H1 (cell line): ENCODE measurements at regions not wholly inside any gene's neighbourhood (a gene's known extent, or its start where the extent isn't known, plus 50 kb on each side); places are given as distances from the start of the nearest gene placed in this dataset.
"Not testable (repeated sequence)": the region's sequence is repeated elsewhere in the genome, so short reads cannot be mapped to it uniquely, and the experiment has no call there.

Source experiments
- CEBPB ChIP-seq: IDR thresholded peaks from 2 replicates; pipeline ENCODE4 v1.6.1; 2012; ENCODE audit warnings: low read depth, low read length
- CHD2 ChIP-seq: IDR thresholded peaks from 2 replicates; pipeline ENCODE4 v1.6.1; 2012; ENCODE audit warnings: low read length, improper control_type of control experiment
- EZH2 ChIP-seq: fragments of 200-600 bp; sonication (generic); IDR thresholded peaks from 2 replicates; pipeline ENCODE4 v1.7.1; 2012; ENCODE audit warnings: low read depth, mild to moderate bottlenecking, moderate library complexity, low read length, inconsistent platforms; ENCODE audit not compliant: severe bottlenecking
- KDM5A ChIP-seq: fragments of 200-600 bp; IDR thresholded peaks from 2 replicates; pipeline ENCODE4 v1.7.1; 2012; ENCODE audit warnings: mild to moderate bottlenecking, low read length, inconsistent platforms, mixed read lengths
- POLR2A ChIP-seq, 2 experiments: IDR thresholded peaks; 1 replicate in 1 of 2; 2 replicates in 1 of 2; pipeline ENCODE4 v1.6.1; 2011; ENCODE audit warnings: low read depth in 2 of 2, low read length in 2 of 2, mild to moderate bottlenecking in 2 of 2; ENCODE audit errors: control extremely low read depth in 1 of 2
- TAF1 ChIP-seq: IDR thresholded peaks from 2 replicates; pipeline ENCODE4 v1.6.1; 2011; ENCODE audit warnings: mild to moderate bottlenecking, low read depth, low read length
- TF ChIP-seq, protein P1 (sequence below), 3 experiments: IDR thresholded peaks; 1 replicate in 2 of 3; 2 replicates in 1 of 3; pipeline versions ENCODE4 v1.5.1 to v1.6.1; 2011; ENCODE audit warnings: low read length in 3 of 3, mild to moderate bottlenecking in 3 of 3, inconsistent platforms in 2 of 3, low read depth in 1 of 3, moderate library complexity in 1 of 3; ENCODE audit not compliant: insufficient read depth in 1 of 3; ENCODE audit errors: control extremely low read depth in 1 of 3

DNA sequence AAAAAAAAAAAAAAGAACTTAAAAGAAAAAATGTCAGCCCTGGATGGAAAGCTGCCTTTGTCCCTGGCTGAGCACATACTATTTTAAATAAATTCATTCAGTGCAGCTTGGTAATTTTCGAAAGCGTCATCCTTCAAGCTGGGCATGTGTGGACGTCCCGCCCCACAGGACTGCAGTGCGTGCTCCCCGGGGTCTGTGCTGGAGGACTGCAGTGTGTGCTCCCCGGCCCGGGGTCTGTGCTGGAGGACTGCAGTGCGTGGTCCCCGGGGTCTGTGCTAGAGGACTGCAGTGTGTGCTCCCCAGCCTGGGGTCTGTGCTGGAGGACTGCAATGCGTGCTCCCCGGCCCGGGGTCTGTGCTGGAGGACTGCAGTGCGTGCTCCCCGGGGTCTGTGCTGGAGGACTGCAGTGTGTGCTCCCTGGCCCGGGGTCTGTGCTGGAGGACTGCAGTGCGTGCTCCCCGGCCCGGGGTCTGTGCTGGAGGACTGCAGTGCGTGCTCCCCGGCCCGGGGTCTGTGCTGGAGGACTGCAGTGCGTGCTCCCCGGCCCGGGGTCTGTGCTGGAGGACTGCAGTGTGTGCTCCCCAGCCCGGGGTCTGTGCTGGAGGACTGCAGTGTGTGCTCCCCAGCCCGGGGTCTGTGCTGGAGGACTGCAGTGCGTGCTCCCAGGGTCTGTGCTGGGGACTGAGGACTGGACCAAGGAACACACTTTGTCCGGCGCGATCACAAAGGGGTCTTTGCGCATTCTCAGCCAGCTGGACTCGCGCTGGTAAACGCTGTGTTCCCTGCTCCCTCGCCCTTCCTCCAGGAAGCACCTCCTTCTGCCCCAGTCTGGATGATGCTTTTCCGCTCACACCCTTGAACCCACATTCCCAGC lies 86.3 kb downstream of the CPN2 start:
- TF ChIP-seq CHD2; EZH2; CEBPB; KDM5A; POLR2A (IDR thresholded peaks at IDR 0.05; ENCODE audit: control extremely low read depth in 1 of 2, low read depth in 2 of 2, low read length in 2 of 2); TAF1: not testable (repeated sequence)
- TF ChIP-seq, protein P1, sequence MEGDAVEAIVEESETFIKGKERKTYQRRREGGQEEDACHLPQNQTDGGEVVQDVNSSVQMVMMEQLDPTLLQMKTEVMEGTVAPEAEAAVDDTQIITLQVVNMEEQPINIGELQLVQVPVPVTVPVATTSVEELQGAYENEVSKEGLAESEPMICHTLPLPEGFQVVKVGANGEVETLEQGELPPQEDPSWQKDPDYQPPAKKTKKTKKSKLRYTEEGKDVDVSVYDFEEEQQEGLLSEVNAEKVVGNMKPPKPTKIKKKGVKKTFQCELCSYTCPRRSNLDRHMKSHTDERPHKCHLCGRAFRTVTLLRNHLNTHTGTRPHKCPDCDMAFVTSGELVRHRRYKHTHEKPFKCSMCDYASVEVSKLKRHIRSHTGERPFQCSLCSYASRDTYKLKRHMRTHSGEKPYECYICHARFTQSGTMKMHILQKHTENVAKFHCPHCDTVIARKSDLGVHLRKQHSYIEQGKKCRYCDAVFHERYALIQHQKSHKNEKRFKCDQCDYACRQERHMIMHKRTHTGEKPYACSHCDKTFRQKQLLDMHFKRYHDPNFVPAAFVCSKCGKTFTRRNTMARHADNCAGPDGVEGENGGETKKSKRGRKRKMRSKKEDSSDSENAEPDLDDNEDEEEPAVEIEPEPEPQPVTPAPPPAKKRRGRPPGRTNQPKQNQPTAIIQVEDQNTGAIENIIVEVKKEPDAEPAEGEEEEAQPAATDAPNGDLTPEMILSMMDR (IDR thresholded peaks at IDR 0.05; ENCODE audit: control extremely low read depth in 1 of 3, insufficient read depth in 1 of 3, low read depth in 1 of 3, low read length in 3 of 3) = not testable (repeated sequence)
